ENCODE measurements at regions not wholly inside any gene's neighbourhood (a gene's known extent, or its start where the extent isn't known, plus 50 kb on each side); places are given as distances from the start of the nearest gene placed in this dataset.
A peak's percentile ranks its signal among the peaks of the same experiment; 100 is the strongest.

DNA sequence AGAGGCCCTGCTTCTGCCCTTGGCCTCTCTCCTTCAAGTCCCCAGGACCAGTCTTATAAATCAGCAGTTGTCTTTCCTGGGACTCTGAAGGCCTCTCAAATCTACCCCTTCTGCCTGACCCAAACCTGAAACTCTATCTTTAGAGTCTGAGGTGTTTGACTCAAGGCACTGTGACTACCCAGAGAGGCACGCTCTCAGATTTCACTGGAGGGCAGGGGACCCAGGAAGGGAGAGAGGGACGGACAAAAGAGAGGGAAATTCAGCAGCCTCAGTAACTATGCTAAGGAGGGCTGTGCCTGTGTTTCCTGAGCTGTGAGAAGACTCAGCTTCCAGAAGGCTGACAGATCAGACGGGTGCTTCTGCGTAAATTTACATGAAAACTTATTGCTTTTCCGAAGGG lies 217.8 kb downstream of the HAUS1 start:
- Histone ChIP-seq H3K27ac (peak overlapping the region; percentile 100), H3F3A (ENCODE audit: insufficient read depth, low read depth) (peaks cover 49% of the 10 kb centered on the region), H2AFZ (peak overlapping the region; percentile 2; the same call in 1 of the 2 replicates), H3K79me2 (ENCODE audit: low read depth) (no peaks in the 10 kb centered on the region; the same call in 1 of the 2 replicates), H3K4me3 (peak overlapping the region; percentile 41; the same call in 1 of the 2 replicates), H3K4me1 (replicated peaks; ENCODE audit: insufficient read depth) (peaks cover 64% of the 10 kb centered on the region), H3K36me3 (ENCODE audit: low read depth) (no peaks in the 10 kb centered on the region), H3K9me2 (ENCODE audit: insufficient read depth) (no peaks in the 10 kb centered on the region), H3K9me3 (ENCODE audit: insufficient read depth, low read depth) (no peaks in the 10 kb centered on the region), H4K20me1 (ENCODE audit: insufficient read depth) (no peaks in the 10 kb centered on the region), H3K4me2 (peak overlapping the region; percentile 87), H3K27me3 (ENCODE audit: insufficient read depth, low read depth) (no peaks in the 10 kb centered on the region)
- TSS peak; percentile 52 for BruUV-seq (replicated peaks)
- ChIA-PET POLR2A (ENCODE audit: unreplicated experiment) (interaction anchor here (1.2 kb wide), 1 partner anchor 28 kb away, joined by 18 read pairs; no protein-coding TSS in a partner anchor), CTCF (interaction anchor here (0.6 to 1.1 kb wide), 2 partner anchors 28 to 40 kb away, joined by 3 read pairs; no protein-coding TSS in a partner anchor)
- DNase-seq = peak; percentile 62 to 83
- intact Hi-C loops (cut with micrococcal nuclease; ENCODE audit: unreplicated experiment) = loop anchor here (1.0 to 5.0 kb wide), 4 partner anchors 28 to 169 kb away; a partner anchor contains a TSS
- TF ChIP-seq, protein P1, sequence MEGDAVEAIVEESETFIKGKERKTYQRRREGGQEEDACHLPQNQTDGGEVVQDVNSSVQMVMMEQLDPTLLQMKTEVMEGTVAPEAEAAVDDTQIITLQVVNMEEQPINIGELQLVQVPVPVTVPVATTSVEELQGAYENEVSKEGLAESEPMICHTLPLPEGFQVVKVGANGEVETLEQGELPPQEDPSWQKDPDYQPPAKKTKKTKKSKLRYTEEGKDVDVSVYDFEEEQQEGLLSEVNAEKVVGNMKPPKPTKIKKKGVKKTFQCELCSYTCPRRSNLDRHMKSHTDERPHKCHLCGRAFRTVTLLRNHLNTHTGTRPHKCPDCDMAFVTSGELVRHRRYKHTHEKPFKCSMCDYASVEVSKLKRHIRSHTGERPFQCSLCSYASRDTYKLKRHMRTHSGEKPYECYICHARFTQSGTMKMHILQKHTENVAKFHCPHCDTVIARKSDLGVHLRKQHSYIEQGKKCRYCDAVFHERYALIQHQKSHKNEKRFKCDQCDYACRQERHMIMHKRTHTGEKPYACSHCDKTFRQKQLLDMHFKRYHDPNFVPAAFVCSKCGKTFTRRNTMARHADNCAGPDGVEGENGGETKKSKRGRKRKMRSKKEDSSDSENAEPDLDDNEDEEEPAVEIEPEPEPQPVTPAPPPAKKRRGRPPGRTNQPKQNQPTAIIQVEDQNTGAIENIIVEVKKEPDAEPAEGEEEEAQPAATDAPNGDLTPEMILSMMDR (conservative IDR thresholded peaks at IDR 0.05) = no peak
- no peak for TF ChIP-seq EZH2 (IDR thresholded peaks at IDR 0.05; ENCODE audit: low read depth)

DNA sequence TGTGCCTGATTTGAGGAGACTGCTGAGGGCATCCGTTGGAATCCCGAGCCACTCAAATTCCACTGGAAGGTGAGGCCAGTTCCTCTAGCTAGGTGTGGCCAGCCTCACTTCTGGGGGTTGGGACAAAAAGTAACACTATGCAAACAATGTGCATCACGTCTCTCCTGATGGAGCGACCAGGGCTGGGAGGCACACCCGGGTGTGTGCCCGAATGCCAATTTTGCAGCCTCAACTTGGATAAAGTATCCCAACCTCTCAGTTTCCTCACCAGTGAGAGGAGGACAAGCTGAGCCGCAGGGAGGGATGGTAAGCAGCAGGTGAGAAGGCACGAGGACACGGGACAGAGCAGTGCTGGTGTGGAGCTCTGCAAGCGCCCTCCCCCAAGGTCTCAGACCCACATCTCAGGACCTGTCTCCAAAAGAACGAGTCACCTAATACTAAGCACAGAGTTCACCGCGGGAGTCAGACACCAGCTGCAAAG lies 218.3 kb downstream of the HAUS1 start:
- peaks cover 64% of the 10 kb centered on the region for H3K4me1 ChIP-seq (replicated peaks; ENCODE audit: insufficient read depth)
- H2AFZ ChIP-seq = peak overlapping the region; percentile 2; the same call in 1 of the 2 replicates
- no peaks in the 10 kb centered on the region; the same call in 1 of the 2 replicates for H3K79me2 ChIP-seq (ENCODE audit: low read depth)
- H3K4me3 ChIP-seq = peak overlapping the region; percentile 41; the same call in 1 of the 2 replicates
- intact Hi-C loops (cut with micrococcal nuclease; ENCODE audit: unreplicated experiment) = loop anchor here (1.0 to 5.0 kb wide), 4 partner anchors 28 to 169 kb away; a partner anchor contains a TSS
- POLR2A ChIA-PET (ENCODE audit: unreplicated experiment) = interaction anchor here (0.6 to 1.2 kb wide), 3 partner anchors 29 to 140 kb away, joined by 3 to 18 read pairs (median 4); no protein-coding TSS in a partner anchor
- no peaks in the 10 kb centered on the region for H3K9me3 ChIP-seq (ENCODE audit: insufficient read depth, low read depth)
- no peaks in the 10 kb centered on the region for H4K20me1 ChIP-seq (ENCODE audit: insufficient read depth)
- H3F3A ChIP-seq (ENCODE audit: insufficient read depth, low read depth) = peaks cover 49% of the 10 kb centered on the region
- no TSS peak for BruUV-seq (replicated peaks)
- H3K4me2 ChIP-seq = peak overlapping the region; percentile 87
- no peaks in the 10 kb centered on the region for H3K36me3 ChIP-seq (ENCODE audit: low read depth)
- peak overlapping the region; percentile 100 for H3K27ac ChIP-seq
- TF ChIP-seq, protein P1 (conservative IDR thresholded peaks at IDR 0.05) = no peak
- no peak for TF ChIP-seq EZH2 (IDR thresholded peaks at IDR 0.05; ENCODE audit: low read depth)
- CTCF ChIA-PET = interaction anchor here (0.6 to 1.1 kb wide), 2 partner anchors 29 to 41 kb away, joined by 3 read pairs; no protein-coding TSS in a partner anchor
- H3K27me3 ChIP-seq (ENCODE audit: insufficient read depth, low read depth) = no peaks in the 10 kb centered on the region
- peak; percentile 78 to 93 for DNase-seq
- H3K9me2 ChIP-seq (ENCODE audit: insufficient read depth) = no peaks in the 10 kb centered on the region

DNA sequence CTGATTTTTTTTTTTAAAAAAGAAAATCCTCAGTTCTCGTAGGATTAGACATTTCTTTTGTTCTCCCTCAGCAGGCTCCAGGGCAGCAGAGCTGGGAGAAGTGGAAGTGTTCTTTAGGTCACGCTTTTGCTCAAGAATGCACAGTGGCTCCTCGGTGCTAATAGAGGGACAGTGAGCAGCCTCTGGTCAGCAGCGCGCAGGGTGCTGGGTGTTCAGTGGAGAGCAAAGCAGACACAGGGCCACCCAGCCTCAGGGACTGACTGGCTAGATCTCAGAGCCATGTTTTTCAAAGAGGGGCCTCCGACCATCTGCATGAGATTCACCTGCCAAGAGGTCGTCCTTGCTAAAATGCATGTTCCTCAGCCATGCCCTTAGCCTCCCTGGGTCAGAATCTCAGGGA lies 218.8 kb downstream of the HAUS1 start:
- CTCF ChIA-PET = interaction anchor here (1.1 kb wide), 1 partner anchor 41 kb away, joined by 3 read pairs; no protein-coding TSS in a partner anchor

More for the DNA sequence above, 218.8 kb downstream of the HAUS1 start:
- no peak for TF ChIP-seq EZH2 (IDR thresholded peaks at IDR 0.05; ENCODE audit: low read depth)
- TF ChIP-seq, protein P1 (conservative IDR thresholded peaks at IDR 0.05) = no peak
- Histone ChIP-seq H4K20me1 (ENCODE audit: insufficient read depth) (no peaks in the 10 kb centered on the region), H3K4me2 (peak overlapping the region; percentile 87), H3K9me3 (ENCODE audit: insufficient read depth, low read depth) (no peaks in the 10 kb centered on the region), H3K36me3 (ENCODE audit: low read depth) (no peaks in the 10 kb centered on the region), H3K27me3 (ENCODE audit: insufficient read depth, low read depth) (no peaks in the 10 kb centered on the region), H3K9me2 (ENCODE audit: insufficient read depth) (no peaks in the 10 kb centered on the region), H3F3A (ENCODE audit: insufficient read depth, low read depth) (peaks cover 49% of the 10 kb centered on the region), H2AFZ (no peak overlapping the region; the same call in 1 of the 2 replicates), H3K4me1 (replicated peaks; ENCODE audit: insufficient read depth) (peaks cover 64% of the 10 kb centered on the region), H3K4me3 (peak overlapping the region; percentile 41; the same call in 1 of the 2 replicates), H3K79me2 (ENCODE audit: low read depth) (no peaks in the 10 kb centered on the region; the same call in 1 of the 2 replicates), H3K27ac (peak overlapping the region; percentile 100)
- intact Hi-C loops (cut with micrococcal nuclease; ENCODE audit: unreplicated experiment) = loop anchor here (1.0 to 5.0 kb wide), 4 partner anchors 29 to 170 kb away; a partner anchor contains a TSS
- POLR2A ChIA-PET (ENCODE audit: unreplicated experiment) = interaction anchor here (0.6 to 1.2 kb wide), 3 partner anchors 29 to 140 kb away, joined by 3 to 18 read pairs (median 4); no protein-coding TSS in a partner anchor
- no peak for DNase-seq
- TSS peak; percentile 92 for BruUV-seq (replicated peaks)
